PC-3 (cell line): ENCODE measurements at regions not wholly inside any gene's neighbourhood (a gene's known extent, or its start where the extent isn't known, plus 50 kb on each side); places are given as distances from the start of the nearest gene placed in this dataset.

Source experiments
- CTCF ChIP-seq: fragments of 300-600 bp; sonication (generic); conservative IDR thresholded peaks from 2 replicates; pipeline ENCODE4 v1.5.1; 2017; ENCODE audit warnings: antibody characterized with exemption, low read depth, mild to moderate bottlenecking, low read length
- EZH2 ChIP-seq: fragments of 300-600 bp; sonication (generic); IDR thresholded peaks from one replicate; pipeline ENCODE4 v1.6.1; 2017; ENCODE audit warnings: antibody characterized with exemption, mild to moderate bottlenecking, low read length; ENCODE audit not compliant: unreplicated experiment
- EZH2phosphoT487 ChIP-seq: fragments of 300-600 bp; sonication (generic); IDR thresholded peaks from 2 replicates; pipeline ENCODE4 v1.6.1; 2018; ENCODE audit warnings: mild to moderate bottlenecking, antibody characterized with exemption, low read length, borderline replicate concordance

DNA sequence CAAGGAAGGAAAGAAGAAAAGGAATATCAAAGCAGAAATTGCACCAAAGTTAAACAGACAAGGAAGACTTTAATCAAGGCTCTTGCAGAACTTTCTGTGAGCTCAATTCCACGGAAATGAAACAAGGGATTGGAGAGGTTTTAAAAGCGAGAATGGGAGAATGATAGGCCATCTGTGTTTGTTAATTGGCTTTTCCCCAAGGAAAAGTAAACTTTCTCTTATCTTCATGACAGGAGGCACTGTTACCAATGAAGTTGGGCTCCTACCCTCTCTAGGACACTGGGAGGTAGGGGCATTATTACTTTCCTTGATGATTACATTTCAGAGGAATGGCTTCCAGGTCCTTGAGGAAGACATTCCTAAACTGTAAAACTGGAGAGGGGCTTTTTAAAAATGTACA, 328.8 kb upstream of the NWD2 start:
- TF ChIP-seq CTCF: no peak
- no peak for TF ChIP-seq EZH2
- TF ChIP-seq EZH2phosphoT487: no peak
